Neural cell (in vitro differentiated cells): ENCODE measurements at regions not wholly inside any gene's neighbourhood (a gene's known extent, or its start where the extent isn't known, plus 50 kb on each side); places are given as distances from the start of the nearest gene placed in this dataset.

Source experiments
- H2AFZ ChIP-seq: fragments of 200-600, 300-800 bp; sonication (generic), shearing (Covaris generic); 2 replicates; pipeline ENCODE4 v1.6.0; 2014; ENCODE audit warnings: low read depth, mild to moderate bottlenecking, antibody characterized with exemption, low read length, moderate library complexity
- H3F3A ChIP-seq: fragments of 200-600 bp; shearing (Covaris generic); 2 replicates; pipeline ENCODE4 v1.6.1; 2016; ENCODE audit warnings: mild to moderate bottlenecking, moderate library complexity, mixed read lengths, antibody characterized with exemption, low read length; ENCODE audit not compliant: insufficient read depth, poor library complexity, severe bottlenecking
- H3K27ac ChIP-seq: fragments of 200-600, 300-800 bp; sonication (generic), shearing (Covaris generic); 2 replicates; pipeline ENCODE4 v1.5.1; 2014; ENCODE audit warnings: mild to moderate bottlenecking, low read length, moderate library complexity
- H3K27me3 ChIP-seq: fragments of 300-800, 200-600 bp; sonication (generic), shearing (Covaris generic); 2 replicates; pipeline ENCODE4 v1.6.0; 2014; ENCODE audit warnings: mild to moderate bottlenecking, low read depth, low read length, moderate library complexity; ENCODE audit not compliant: insufficient read depth
- H3K36me3 ChIP-seq: fragments of 300-800, 200-600 bp; sonication (generic), shearing (Covaris generic); 2 replicates; pipeline ENCODE4 v1.5.1; 2014; ENCODE audit warnings: mild to moderate bottlenecking, antibody characterized with exemption, low read length, moderate library complexity; ENCODE audit not compliant: insufficient read depth
- H3K4me2 ChIP-seq: fragments of 300-800, 200-600 bp; sonication (generic), shearing (Covaris generic); 2 replicates; pipeline ENCODE4 v1.6.0; 2014; ENCODE audit warnings: mild to moderate bottlenecking, low read length
- H3K4me3 ChIP-seq: fragments of 300-800, 200-600 bp; sonication (generic), shearing (Covaris generic); 2 replicates; pipeline ENCODE4 v1.5.1; 2014; ENCODE audit warnings: mild to moderate bottlenecking, low read length, moderate library complexity
- H3K79me2 ChIP-seq: fragments of 200-600 bp; shearing (Covaris generic); replicated peaks from 2 replicates; pipeline ENCODE4 v1.6.0; 2014; ENCODE audit warnings: mild to moderate bottlenecking, low read length, moderate library complexity; ENCODE audit not compliant: insufficient read depth
- H3K9ac ChIP-seq: fragments of 300-800, 200-600 bp; sonication (generic), shearing (Covaris generic); 2 replicates; pipeline ENCODE4 v1.6.1; 2016; ENCODE audit warnings: mild to moderate bottlenecking, low read length, mixed read lengths
- H3K9me2 ChIP-seq: fragments of 200-600 bp; shearing (Covaris generic); 2 replicates; pipeline ENCODE4 v1.6.1; 2016; ENCODE audit warnings: mild to moderate bottlenecking, low read length, mixed read lengths; ENCODE audit not compliant: insufficient read depth
- H3K9me3 ChIP-seq: fragments of 200-600, 300-800 bp; sonication (generic), shearing (Covaris generic); 2 replicates; pipeline ENCODE4 v1.6.1; 2016; ENCODE audit warnings: mild to moderate bottlenecking, mixed run types, low read length, moderate library complexity, mixed read lengths
- H4K20me1 ChIP-seq: fragments of 200-600 bp; shearing (Covaris generic); 2 replicates; pipeline ENCODE4 v1.6.1; 2016; ENCODE audit warnings: mild to moderate bottlenecking, mixed run types; ENCODE audit not compliant: insufficient read depth
- EP300 ChIP-seq: fragments of 450-650 bp; conservative IDR thresholded peaks from 2 replicates; pipeline ENCODE4 v1.6.1; 2014; ENCODE audit warnings: antibody characterized with exemption, mild to moderate bottlenecking, moderate library complexity; ENCODE audit not compliant: poor library complexity, severe bottlenecking
- EZH2 ChIP-seq: fragments of 200-600, 300-800 bp; shearing (Covaris generic), sonication (generic); IDR thresholded peaks from 2 replicates; pipeline ENCODE4 v1.6.1; 2014; ENCODE audit warnings: antibody characterized with exemption, low read length, borderline replicate concordance, mild to moderate bottlenecking; ENCODE audit not compliant: insufficient read depth, poor library complexity, severe bottlenecking
- MXI1 ChIP-seq: fragments of 450-650 bp; conservative IDR thresholded peaks from 2 replicates; pipeline ENCODE4 v1.6.1; 2014; ENCODE audit warnings: antibody characterized with exemption, mild to moderate bottlenecking; ENCODE audit not compliant: poor library complexity, severe bottlenecking
- POLR2AphosphoS5 ChIP-seq: IDR thresholded peaks from 2 replicates; pipeline ENCODE4 v1.6.1; 2012
- RAD21 ChIP-seq: fragments of 450-650 bp; conservative IDR thresholded peaks from 2 replicates; pipeline ENCODE4 v1.6.1; 2014; ENCODE audit warnings: antibody characterized with exemption, mild to moderate bottlenecking, moderate library complexity
- SMC3 ChIP-seq: fragments of 450-650 bp; conservative IDR thresholded peaks from 2 replicates; pipeline ENCODE4 v1.6.1; 2014; ENCODE audit warnings: antibody characterized with exemption, mild to moderate bottlenecking, moderate library complexity; ENCODE audit not compliant: poor library complexity
- TAF1 ChIP-seq: IDR thresholded peaks from 2 replicates; pipeline ENCODE4 v1.6.1; 2012; ENCODE audit warnings: low read depth
- TF ChIP-seq, protein P1 (sequence below): fragments of 450-650 bp; IDR thresholded peaks from 2 replicates; pipeline ENCODE4 v1.5.1; 2014; ENCODE audit warnings: antibody characterized with exemption, mild to moderate bottlenecking, moderate library complexity; ENCODE audit not compliant: poor library complexity, severe bottlenecking
- TF ChIP-seq, protein P2 (sequence below): IDR thresholded peaks from 2 replicates; pipeline ENCODE4 v1.6.1; 2012; ENCODE audit warnings: borderline replicate concordance

GRCh38 chr14:61602003-61602732 lies 93.1 kb upstream of the HIF1A start:
- no peaks in the 10 kb centered on the region for H3K9me3 ChIP-seq
- no peak for TF ChIP-seq EP300
- TF ChIP-seq POLR2AphosphoS5 = no peak
- TF ChIP-seq MXI1 = no peak
- TF ChIP-seq, protein P1, sequence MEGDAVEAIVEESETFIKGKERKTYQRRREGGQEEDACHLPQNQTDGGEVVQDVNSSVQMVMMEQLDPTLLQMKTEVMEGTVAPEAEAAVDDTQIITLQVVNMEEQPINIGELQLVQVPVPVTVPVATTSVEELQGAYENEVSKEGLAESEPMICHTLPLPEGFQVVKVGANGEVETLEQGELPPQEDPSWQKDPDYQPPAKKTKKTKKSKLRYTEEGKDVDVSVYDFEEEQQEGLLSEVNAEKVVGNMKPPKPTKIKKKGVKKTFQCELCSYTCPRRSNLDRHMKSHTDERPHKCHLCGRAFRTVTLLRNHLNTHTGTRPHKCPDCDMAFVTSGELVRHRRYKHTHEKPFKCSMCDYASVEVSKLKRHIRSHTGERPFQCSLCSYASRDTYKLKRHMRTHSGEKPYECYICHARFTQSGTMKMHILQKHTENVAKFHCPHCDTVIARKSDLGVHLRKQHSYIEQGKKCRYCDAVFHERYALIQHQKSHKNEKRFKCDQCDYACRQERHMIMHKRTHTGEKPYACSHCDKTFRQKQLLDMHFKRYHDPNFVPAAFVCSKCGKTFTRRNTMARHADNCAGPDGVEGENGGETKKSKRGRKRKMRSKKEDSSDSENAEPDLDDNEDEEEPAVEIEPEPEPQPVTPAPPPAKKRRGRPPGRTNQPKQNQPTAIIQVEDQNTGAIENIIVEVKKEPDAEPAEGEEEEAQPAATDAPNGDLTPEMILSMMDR = no peak
- no peak for TF ChIP-seq EZH2
- TF ChIP-seq, protein P2, sequence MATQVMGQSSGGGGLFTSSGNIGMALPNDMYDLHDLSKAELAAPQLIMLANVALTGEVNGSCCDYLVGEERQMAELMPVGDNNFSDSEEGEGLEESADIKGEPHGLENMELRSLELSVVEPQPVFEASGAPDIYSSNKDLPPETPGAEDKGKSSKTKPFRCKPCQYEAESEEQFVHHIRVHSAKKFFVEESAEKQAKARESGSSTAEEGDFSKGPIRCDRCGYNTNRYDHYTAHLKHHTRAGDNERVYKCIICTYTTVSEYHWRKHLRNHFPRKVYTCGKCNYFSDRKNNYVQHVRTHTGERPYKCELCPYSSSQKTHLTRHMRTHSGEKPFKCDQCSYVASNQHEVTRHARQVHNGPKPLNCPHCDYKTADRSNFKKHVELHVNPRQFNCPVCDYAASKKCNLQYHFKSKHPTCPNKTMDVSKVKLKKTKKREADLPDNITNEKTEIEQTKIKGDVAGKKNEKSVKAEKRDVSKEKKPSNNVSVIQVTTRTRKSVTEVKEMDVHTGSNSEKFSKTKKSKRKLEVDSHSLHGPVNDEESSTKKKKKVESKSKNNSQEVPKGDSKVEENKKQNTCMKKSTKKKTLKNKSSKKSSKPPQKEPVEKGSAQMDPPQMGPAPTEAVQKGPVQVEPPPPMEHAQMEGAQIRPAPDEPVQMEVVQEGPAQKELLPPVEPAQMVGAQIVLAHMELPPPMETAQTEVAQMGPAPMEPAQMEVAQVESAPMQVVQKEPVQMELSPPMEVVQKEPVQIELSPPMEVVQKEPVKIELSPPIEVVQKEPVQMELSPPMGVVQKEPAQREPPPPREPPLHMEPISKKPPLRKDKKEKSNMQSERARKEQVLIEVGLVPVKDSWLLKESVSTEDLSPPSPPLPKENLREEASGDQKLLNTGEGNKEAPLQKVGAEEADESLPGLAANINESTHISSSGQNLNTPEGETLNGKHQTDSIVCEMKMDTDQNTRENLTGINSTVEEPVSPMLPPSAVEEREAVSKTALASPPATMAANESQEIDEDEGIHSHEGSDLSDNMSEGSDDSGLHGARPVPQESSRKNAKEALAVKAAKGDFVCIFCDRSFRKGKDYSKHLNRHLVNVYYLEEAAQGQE = no peak
- no peak for TF ChIP-seq SMC3
- no peak for TF ChIP-seq TAF1
- no peak for TF ChIP-seq RAD21
- H3K9me2 ChIP-seq = no peaks in the 10 kb centered on the region
- H3K4me3 ChIP-seq = no peak overlapping the region
- H4K20me1 ChIP-seq = no peaks in the 10 kb centered on the region
- no peak overlapping the region for H3K4me2 ChIP-seq
- H2AFZ ChIP-seq = no peak overlapping the region
- no peaks in the 10 kb centered on the region for H3K79me2 ChIP-seq
- H3K27me3 ChIP-seq = no peaks in the 10 kb centered on the region
- no peaks in the 10 kb centered on the region for H3K36me3 ChIP-seq
- no peaks in the 10 kb centered on the region for H3F3A ChIP-seq
- H3K27ac ChIP-seq = no peak overlapping the region
- H3K9ac ChIP-seq = no peak overlapping the region

- Histone ChIP-seq H3K9me3 (no peaks in the 10 kb centered on the region), H3K4me2 (no peak overlapping the region), H3K27me3 (no peaks in the 10 kb centered on the region), H3K9ac (no peak overlapping the region), H3K4me3 (no peak overlapping the region), H3K79me2 (no peaks in the 10 kb centered on the region), H3K27ac (no peak overlapping the region), H2AFZ (no peak overlapping the region), H3F3A (no peaks in the 10 kb centered on the region), H4K20me1 (no peaks in the 10 kb centered on the region), H3K36me3 (no peaks in the 10 kb centered on the region), H3K9me2 (no peaks in the 10 kb centered on the region)
- TF ChIP-seq, protein P1 = no peak
- TF ChIP-seq TAF1 = no peak
- TF ChIP-seq EZH2 = no peak
- no peak for TF ChIP-seq EP300
- TF ChIP-seq MXI1 = no peak
- no peak for TF ChIP-seq POLR2AphosphoS5
- TF ChIP-seq RAD21 = no peak
- TF ChIP-seq, protein P2 = no peak
- TF ChIP-seq SMC3 = no peak
Observed at GRCh38 chr14:61602733-61603077, 92.6 kb upstream of the HIF1A start.
